CD14-positive monocyte (primary cell): ENCODE measurements at regions not wholly inside any gene's neighbourhood (a gene's known extent, or its start where the extent isn't known, plus 50 kb on each side); places are given as distances from the start of the nearest gene placed in this dataset.

Source experiments
- DNase-seq, 3 donors: peaks; one replicate each; pipeline ENCODE4 v3.0.0-alpha.2; 2011 to 2022
- H2AFZ ChIP-seq: 2 replicates; pipeline ENCODE4 v1.6.0; 2012; ENCODE audit warnings: mild to moderate bottlenecking, low read depth, low read length, inconsistent platforms; ENCODE audit not compliant: insufficient read depth, poor library complexity, severe bottlenecking
- H3K27ac ChIP-seq, 2 donors: 1 replicate in 1 of 2; 2 replicates in 1 of 2; pipeline ENCODE4 v1.5.1; 2012 to 2013; ENCODE audit warnings: low read length in 2 of 2, control low read depth in 1 of 2, inconsistent platforms in 1 of 2, low read depth in 1 of 2, mild to moderate bottlenecking in 1 of 2
- H3K27me3 ChIP-seq, 2 donors: one replicate each; pipeline versions ENCODE4 v1.6.0 to v1.6.1; 2011 to 2013; ENCODE audit warnings: low read length in 2 of 2; ENCODE audit not compliant: control insufficient read depth in 2 of 2, insufficient read depth in 2 of 2
- H3K36me3 ChIP-seq, 2 donors: replicated peaks in 1 of 2; 1 replicate in 1 of 2; 2 replicates in 1 of 2; pipeline versions ENCODE4 v1.5.1 to v1.6.1; 2012 to 2013; ENCODE audit warnings: low read length in 2 of 2, control low read depth in 1 of 2, inconsistent platforms in 1 of 2, mild to moderate bottlenecking in 1 of 2; ENCODE audit not compliant: insufficient read depth in 2 of 2, control insufficient read depth in 1 of 2
- H3K4me1 ChIP-seq, 2 donors: 1 replicate in 1 of 2; 2 replicates in 1 of 2; pipeline versions ENCODE4 v1.5.1 to v1.6.1; 2012 to 2013; ENCODE audit warnings: low read length in 2 of 2, control low read depth in 1 of 2, inconsistent platforms in 1 of 2, mild to moderate bottlenecking in 1 of 2, moderate library complexity in 1 of 2; ENCODE audit not compliant: insufficient read depth in 2 of 2, control insufficient read depth in 1 of 2
- H3K4me2 ChIP-seq: replicated peaks from 2 replicates; pipeline ENCODE3; 2012; ENCODE audit warnings: low read length, moderate library complexity, mild to moderate bottlenecking; ENCODE audit not compliant: poor library complexity, severe bottlenecking; ENCODE audit errors: extremely low read depth
- H3K4me3 ChIP-seq, 3 experiments: fragments of 200-600 bp in 1 of 3; sonication (generic) in 1 of 3; replicated peaks in 1 of 3; 1 replicate in 2 of 3; 2 replicates in 1 of 3; pipeline ENCODE4 v1.5.1; 2011 to 2013; ENCODE audit warnings: low read length in 3 of 3, mild to moderate bottlenecking in 3 of 3, control low read depth in 2 of 3, low read depth in 2 of 3, inconsistent platforms in 1 of 3, moderate library complexity in 1 of 3
- H3K79me2 ChIP-seq: 2 replicates; pipeline ENCODE4 v1.6.0; 2012; ENCODE audit warnings: mild to moderate bottlenecking, control low read depth, inconsistent platforms, low read length, moderate library complexity; ENCODE audit not compliant: insufficient read depth
- H3K9ac ChIP-seq: 2 replicates; pipeline ENCODE4 v1.6.0; 2017; ENCODE audit warnings: low read length, mild to moderate bottlenecking; ENCODE audit not compliant: insufficient read depth, poor library complexity, severe bottlenecking
- H3K9me3 ChIP-seq, 2 donors: replicated peaks in 1 of 2; 1 replicate in 1 of 2; 2 replicates in 1 of 2; pipeline versions ENCODE4 v1.5.1 to v1.6.1; 2012 to 2013; ENCODE audit warnings: low read length in 2 of 2, control low read depth in 1 of 2; ENCODE audit not compliant: control insufficient read depth in 1 of 2, insufficient read depth in 1 of 2
- H4K20me1 ChIP-seq: 2 replicates; pipeline ENCODE4 v1.6.0; 2012; ENCODE audit warnings: mild to moderate bottlenecking, low read length, control low read depth, moderate library complexity; ENCODE audit not compliant: insufficient read depth
- H3K27ac Mint-ChIP-seq, 7 donors: one replicate each; pipeline ENCODE4 v1.8.0; 2020; ENCODE audit warnings: mild to moderate bottlenecking in 7 of 7, mixed read lengths in 7 of 7, moderate library complexity in 6 of 7, inconsistent platforms in 2 of 7
- H3K27me3 Mint-ChIP-seq, 3 donors: one replicate each; pipeline ENCODE4 v1.8.0; 2021 to 2022; ENCODE audit warnings: low read depth in 3 of 3, mild to moderate bottlenecking in 3 of 3, mixed read lengths in 3 of 3, moderate library complexity in 3 of 3, inconsistent platforms in 1 of 3
- H3K36me3 Mint-ChIP-seq, 2 donors: one replicate each; pipeline ENCODE4 v1.8.0; 2020; ENCODE audit warnings: mixed read lengths in 2 of 2, inconsistent platforms in 1 of 2, mild to moderate bottlenecking in 1 of 2
- H3K4me1 Mint-ChIP-seq: one replicate; pipeline ENCODE4 v1.8.0; 2020; ENCODE audit warnings: mild to moderate bottlenecking, mixed read lengths
- H3K4me3 Mint-ChIP-seq, 2 donors: one replicate each; pipeline ENCODE4 v1.8.0; 2020; ENCODE audit warnings: mild to moderate bottlenecking in 2 of 2, mixed read lengths in 2 of 2, moderate library complexity in 1 of 2
- H3K9me3 Mint-ChIP-seq, 7 donors: one replicate each; pipeline ENCODE4 v1.8.0; 2020 to 2022; ENCODE audit warnings: mixed read lengths in 7 of 7, mild to moderate bottlenecking in 6 of 7, moderate library complexity in 6 of 7, inconsistent platforms in 2 of 7
- CTCF ChIP-seq: fragments of 200-600 bp; IDR thresholded peaks from one replicate; pipeline ENCODE4 v1.8.0; 2022; ENCODE audit warnings: antibody characterized with exemption, mild to moderate bottlenecking
- WGBS: methylation state at CpG from one replicate; pipeline ENCODE4 v1.1.5; 2013; ENCODE audit warnings: missing lambda C conversion rate; ENCODE audit not compliant: insufficient coverage; 5-methylcytosine and 5-hydroxymethylcytosine counted together
- intact Hi-C, 2 donors: fragments of 100-400 bp; cut with micrococcal nuclease; formaldehyde crosslinking; loops; one replicate each; pipeline versions ENCODE4 v1.15.0 to v1.15.1; 2023

DNA sequence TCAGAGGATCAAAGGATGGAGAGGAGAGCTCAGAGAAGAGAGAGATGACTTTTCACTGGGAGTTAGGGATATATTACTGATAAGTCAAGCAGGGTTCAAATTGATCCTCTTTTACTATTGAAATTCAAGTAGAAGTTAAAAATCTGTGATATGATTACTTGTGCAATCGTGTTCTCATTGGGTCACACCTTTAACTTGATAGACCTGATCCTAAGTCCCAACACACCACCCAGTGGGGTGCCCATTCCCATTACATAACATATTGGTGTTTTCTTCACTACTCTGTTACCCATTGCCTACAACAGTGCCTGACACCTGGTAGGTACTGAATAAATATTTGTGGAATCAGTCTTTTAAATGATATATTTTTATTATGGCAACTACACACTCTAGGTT, 66.4 kb upstream of the PICALM start:
- no peaks in the 10 kb centered on the region for H3K9me3 ChIP-seq
- H3K4me3 ChIP-seq, result peak overlapping the region in 1 of 3 experiments; percentile 45
- WGBS, result no CpG with 5 or more reads among the region's 1 CpG
- no peaks in the 10 kb centered on the region for H3K27me3 ChIP-seq
- no peak for TF ChIP-seq CTCF
- H4K20me1 ChIP-seq, result no peaks in the 10 kb centered on the region
- Mint-ChIP-seq H3K36me3 (no peaks in the 10 kb centered on the region), H3K4me3 (peak overlapping the region in 1 of 2 donors; percentile 64), H3K27ac (peak overlapping the region; percentile 73 to 92 (median 88)), H3K9me3 (no peaks in the 10 kb centered on the region), H3K27me3 (no peaks in the 10 kb centered on the region), H3K4me1 (peaks cover 74% of the 10 kb centered on the region)
- intact Hi-C loops, result loop anchor here in 1 of 2 donors (10.0 kb wide), 1 partner anchor 61 kb away; no protein-coding TSS in a partner anchor
- H3K4me2 ChIP-seq, result peak overlapping the region; percentile 50
- peaks cover 73 to 78% of the 10 kb centered on the region in 2 donors for H3K4me1 ChIP-seq
- H2AFZ ChIP-seq, result no peak overlapping the region
- no peaks in the 10 kb centered on the region for H3K36me3 ChIP-seq
- no peak overlapping the region for H3K9ac ChIP-seq
- peak overlapping the region in 1 of 2 donors; percentile 56 for H3K27ac ChIP-seq
- DNase-seq, result no peak
- H3K79me2 ChIP-seq, result peaks cover 6% of the 10 kb centered on the region

DNA sequence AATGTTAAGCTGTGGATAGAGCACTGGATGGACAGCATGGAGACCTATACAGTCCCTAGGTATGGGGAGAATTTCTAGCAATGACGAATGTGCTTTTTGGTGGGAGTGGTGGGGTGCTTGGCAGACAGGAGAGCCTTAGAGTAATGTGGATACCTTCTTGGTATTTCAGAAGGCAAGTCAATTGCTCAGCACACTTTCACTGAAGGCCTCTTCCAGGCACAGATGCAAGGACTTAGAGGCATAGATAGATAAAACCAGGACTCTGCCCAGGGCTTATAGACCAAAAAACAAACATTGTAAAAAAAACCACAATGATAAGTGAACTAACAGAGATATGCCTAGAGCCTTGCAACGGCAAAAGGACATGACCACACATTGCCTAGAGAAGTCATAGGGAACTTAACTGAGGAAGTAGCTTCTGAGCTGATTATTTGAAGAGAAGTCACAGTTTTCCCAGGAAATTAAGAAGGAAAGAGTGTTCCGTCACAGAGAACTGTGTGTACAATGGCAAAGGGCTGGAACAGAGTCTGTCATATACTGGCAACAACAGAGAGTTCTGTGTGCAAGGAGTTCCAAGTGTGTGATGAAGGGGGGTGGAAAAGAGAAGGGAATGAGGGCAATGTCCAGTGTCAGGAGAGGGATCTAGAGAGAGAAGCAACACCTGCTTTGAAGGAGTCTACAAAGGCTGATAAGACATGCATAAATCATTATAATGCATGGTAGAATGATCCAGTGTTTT, 65.9 kb upstream of the PICALM start:
- Histone ChIP-seq H3K4me1 (peaks cover 70 to 72% of the 10 kb centered on the region in 2 donors), H3K27me3 (no peaks in the 10 kb centered on the region), H3K27ac (peak overlapping the region; percentile 29 to 56), H3K36me3 (no peaks in the 10 kb centered on the region), H4K20me1 (no peaks in the 10 kb centered on the region), H3K4me2 (peak overlapping the region; percentile 50), H3K9ac (no peak overlapping the region), H3K4me3 (peak overlapping the region in 1 of 3 experiments; percentile 45), H2AFZ (no peak overlapping the region), H3K79me2 (peaks cover 2% of the 10 kb centered on the region), H3K9me3 (no peaks in the 10 kb centered on the region)
- no peaks in the 10 kb centered on the region for H3K9me3 Mint-ChIP-seq
- intact Hi-C loops, result loop anchor here in 1 of 2 donors (10.0 kb wide), 1 partner anchor 60 kb away; no protein-coding TSS in a partner anchor
- H3K4me3 Mint-ChIP-seq, result peak overlapping the region in 1 of 2 donors; percentile 64
- WGBS, result 6% methylated on average over 2 of the region's 3 CpGs
- H3K27ac Mint-ChIP-seq, result peak overlapping the region; percentile 73 to 92 (median 88)
- DNase-seq, result peak in 2 of 3 donors; percentile 39 to 66
- TF ChIP-seq CTCF, result no peak
- no peaks in the 10 kb centered on the region for H3K36me3 Mint-ChIP-seq
- H3K4me1 Mint-ChIP-seq, result peaks cover 72% of the 10 kb centered on the region
- H3K27me3 Mint-ChIP-seq, result no peaks in the 10 kb centered on the region
